GM12878 (cell line): ENCODE measurements at regions not wholly inside any gene's neighbourhood (a gene's known extent, or its start where the extent isn't known, plus 50 kb on each side); places are given as distances from the start of the nearest gene placed in this dataset.

ENCODE experiments used
- ATAC-seq: fragments of 200-7000 bp; cut with Tn5 transposase; 3 replicates; pipeline ENCODE4 v1.9.1; 2020; ENCODE audit warnings: mild to moderate bottlenecking, moderate library complexity
- BruUV-seq: library from RNA; stranded (reverse); fragments of 400-500 nt; replicated peaks from 2 replicates; lab custom pipeline; 2021; lab: Mats Ljungman, UMichigan
- CTCF ChIA-PET: fragments of 300-600 bp; sonication (Branson Sonifier 250); formaldehyde crosslinking; extraction: SDS; loops from one replicate; lab custom pipeline; 2021; ENCODE audit warnings: inconsistent platforms; lab: Yijun Ruan, JAX
- POLR2A ChIA-PET: fragments of 350-600 bp; formaldehyde crosslinking; extraction: SDS; loops from one replicate; lab custom pipeline; 2021; ENCODE audit warnings: inconsistent platforms; lab: Charles Lee
- RAD21 ChIA-PET: fragments of 300-600 bp; sonication (Branson Sonifier 250); formaldehyde crosslinking; loops from one replicate; lab custom pipeline; 2023; ENCODE audit warnings: antibody characterized with exemption; ENCODE audit not compliant: unreplicated experiment; lab: Charles Lee
- SMC1A ChIA-PET: fragments of 300-600 bp; sonication (Branson Sonifier 250); formaldehyde crosslinking; loops from one replicate; lab custom pipeline; 2023; ENCODE audit not compliant: unreplicated experiment, uncharacterized antibody; lab: Charles Lee
- DNase-seq: peaks from one replicate; pipeline ENCODE4 v3.0.0-alpha.2; 2011; ENCODE audit warnings: low read depth, low spot score
- FAIRE-seq: peaks from 3 replicates; lab custom pipeline; 2011; peaks lifted over from hg19 to GRCh38; lab: Jason Lieb, UNC
- H2AFZ ChIP-seq: 2 replicates; pipeline ENCODE4 v1.6.0; 2011; ENCODE audit warnings: low read depth, low read length, control low read depth; ENCODE audit not compliant: control insufficient read depth
- H3K27ac ChIP-seq: 2 replicates; pipeline ENCODE4 v1.5.1; 2011; ENCODE audit warnings: control low read depth; ENCODE audit not compliant: control insufficient read depth, insufficient read depth
- H3K27me3 ChIP-seq, 2 experiments: replicated peaks in 1 of 2; 2 replicates each; pipeline versions ENCODE4 v1.6.0 to v1.6.1; 2011; ENCODE audit warnings: low read length in 1 of 2; ENCODE audit not compliant: control insufficient read depth in 2 of 2, insufficient read depth in 2 of 2
- H3K36me3 ChIP-seq, 2 experiments: 2 replicates each; pipeline ENCODE4 v1.5.1; 2011; ENCODE audit warnings: low read length in 1 of 2; ENCODE audit not compliant: control insufficient read depth in 2 of 2, insufficient read depth in 2 of 2
- H3K4me1 ChIP-seq: 2 replicates; pipeline ENCODE4 v1.6.1; 2011; ENCODE audit warnings: mild to moderate bottlenecking, low read length, moderate library complexity, mixed read lengths; ENCODE audit not compliant: control insufficient read depth, insufficient read depth
- H3K4me2 ChIP-seq: 2 replicates; pipeline ENCODE4 v1.6.0; 2011; ENCODE audit warnings: control low read depth; ENCODE audit not compliant: control insufficient read depth, insufficient read depth
- H3K4me3 ChIP-seq: fragments of 200-600 bp; sonication (generic); 2 replicates; pipeline ENCODE4 v1.5.1; 2016
- H3K79me2 ChIP-seq: 2 replicates; pipeline ENCODE4 v1.6.0; 2011; ENCODE audit warnings: low read length; ENCODE audit not compliant: control insufficient read depth, insufficient read depth
- H3K9ac ChIP-seq: 2 replicates; pipeline ENCODE4 v1.8.0; 2011; ENCODE audit warnings: low read length, control low read depth, mixed read lengths; ENCODE audit not compliant: control insufficient read depth, insufficient read depth
- H3K9me3 ChIP-seq: replicated peaks from 3 replicates; pipeline ENCODE4 v1.5.1; 2011; ENCODE audit warnings: mild to moderate bottlenecking, low read length; ENCODE audit not compliant: control insufficient read depth, insufficient read depth
- H4K20me1 ChIP-seq: 2 replicates; pipeline ENCODE4 v1.6.0; 2011; ENCODE audit not compliant: control insufficient read depth, insufficient read depth
- BRCA1 ChIP-seq: IDR thresholded peaks from 2 replicates; pipeline ENCODE4 v1.6.1; 2011; ENCODE audit warnings: low read depth, low read length, improper control_type of control experiment
- CEBPB ChIP-seq, 2 experiments: fragments of 150-350 bp in 1 of 2; IDR thresholded peaks; 2 replicates each; pipeline ENCODE4 v1.6.1; 2012 to 2014; ENCODE audit warnings: low read depth in 2 of 2, low read length in 2 of 2, borderline replicate concordance in 1 of 2, inconsistent platforms in 1 of 2
- KDM1A ChIP-seq: fragments of 200-600 bp; sonication (generic); IDR thresholded peaks from 2 replicates; pipeline ENCODE4 v1.6.1; 2016; ENCODE audit warnings: borderline replicate concordance
- NBN ChIP-seq: fragments of 450-650 bp; IDR thresholded peaks from 2 replicates; pipeline ENCODE4 v1.6.1; 2016
- RCOR1 ChIP-seq: conservative IDR thresholded peaks from 2 replicates; pipeline ENCODE4 v1.6.1; 2012; ENCODE audit warnings: low read depth, low read length, improper control_type of control experiment
- STAT1 ChIP-seq: fragments of 450-650 bp; conservative IDR thresholded peaks from 2 replicates; pipeline ENCODE4 v1.6.1; 2014; ENCODE audit warnings: antibody characterized with exemption, mild to moderate bottlenecking
- ZNF24 ChIP-seq: fragments of 450-650 bp; IDR thresholded peaks from 2 replicates; pipeline ENCODE4 v1.6.1; 2017; ENCODE audit warnings: antibody characterized with exemption, mild to moderate bottlenecking
- WGBS: methylation state at CpG from one replicate; pipeline ENCODE4 v1.1.6; 2016; ENCODE audit warnings: low lambda C conversion rate; ENCODE audit not compliant: insufficient replicate concordance, insufficient coverage; ENCODE audit errors: missing lambda C conversion rate; 5-methylcytosine and 5-hydroxymethylcytosine counted together
- in situ Hi-C: fragments of 300-500 bp; cut with MboI; formaldehyde crosslinking; loops from 9 replicates; pipeline ENCODE4 v1.14.3; 2018; ENCODE audit warnings: mixed read lengths
- intact Hi-C: fragments of 100-400 bp; cut with micrococcal nuclease; formaldehyde crosslinking; loops from one replicate; pipeline ENCODE4 v1.14.2; 2022; ENCODE audit not compliant: unreplicated experiment
- TF ChIP-seq, protein P1 (sequence below): fragments of 450-650 bp; conservative IDR thresholded peaks from 2 replicates; pipeline ENCODE4 v1.6.1; 2017; ENCODE audit warnings: mild to moderate bottlenecking, moderate library complexity
- TF ChIP-seq, protein P2 (sequence below): fragments of 450-650 bp; IDR thresholded peaks from 2 replicates; pipeline ENCODE4 v1.6.1; 2016; ENCODE audit warnings: mild to moderate bottlenecking, moderate library complexity, borderline replicate concordance

DNA sequence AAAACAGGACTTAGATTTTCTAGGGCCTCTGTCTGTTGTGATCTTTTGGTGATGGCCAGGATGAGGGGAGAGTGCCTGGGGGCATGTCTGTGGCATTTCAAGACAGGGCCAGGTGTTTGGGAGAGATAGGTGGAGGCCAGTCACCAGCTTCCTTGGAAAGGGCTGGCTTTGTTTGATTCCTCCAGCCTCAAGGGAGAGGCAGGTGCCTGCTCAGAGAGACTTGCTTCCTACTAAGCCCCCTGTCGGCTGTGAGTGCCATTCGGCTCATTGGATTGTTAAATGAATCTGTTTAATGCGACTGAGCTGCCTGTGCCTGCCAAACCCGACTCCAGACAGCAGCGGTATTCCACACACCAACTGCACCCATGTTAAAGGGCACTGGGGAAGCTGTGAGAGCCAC lies 304.1 kb upstream of the COBL start:
- FAIRE-seq: no peak
- ChIA-PET POLR2A (no interaction called here), CTCF (no interaction called here), RAD21 (no interaction called here), SMC1A (no interaction called here)
- Histone ChIP-seq H3K27me3 (no peaks in the 10 kb centered on the region), H3K36me3 (no peaks in the 10 kb centered on the region), H2AFZ (no peak overlapping the region), H3K4me1 (no peaks in the 10 kb centered on the region), H3K9me3 (no peaks in the 10 kb centered on the region), H4K20me1 (no peaks in the 10 kb centered on the region), H3K4me2 (no peak overlapping the region), H3K9ac (no peak overlapping the region), H3K27ac (no peak overlapping the region), H3K4me3 (no peak overlapping the region), H3K79me2 (no peaks in the 10 kb centered on the region)
- BruUV-seq: no TSS peak
- WGBS: 33% methylated on average over 5 of the region's 5 CpGs
- no peak for ATAC-seq
- intact Hi-C loops (no loop called here), in situ Hi-C loops (no loop called here)
- TF ChIP-seq CEBPB (IDR thresholded peaks at IDR 0.05; ENCODE audit: borderline replicate concordance in 1 of 2, low read depth in 2 of 2, low read length in 2 of 2) (no peak), BRCA1 (no peak), RCOR1 (no peak), STAT1 (no peak)
- DNase-seq: no peak

DNA sequence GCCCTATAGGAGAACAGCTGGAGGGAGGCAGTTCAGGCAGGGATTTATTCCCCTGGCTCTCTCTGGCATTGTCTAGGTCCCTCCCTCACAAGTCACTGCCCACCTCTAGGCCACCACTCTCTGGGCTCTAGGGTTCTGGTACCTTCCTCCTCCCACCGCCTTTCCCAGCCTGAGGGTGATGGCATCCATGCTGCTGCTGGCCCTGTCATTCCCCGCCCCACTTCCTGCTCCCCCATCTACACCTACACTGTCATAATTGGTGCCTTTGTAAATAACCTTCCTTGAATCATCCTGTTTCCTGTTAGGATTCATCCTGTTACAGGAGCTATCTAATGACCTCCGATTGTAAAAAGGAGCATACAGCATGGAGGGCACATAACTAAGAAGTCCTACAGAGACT lies 303.3 kb upstream of the COBL start:
- H3K27me3 ChIP-seq: no peaks in the 10 kb centered on the region
- H2AFZ ChIP-seq: no peak overlapping the region
- no peaks in the 10 kb centered on the region for H3K4me1 ChIP-seq
- no peak for FAIRE-seq
- in situ Hi-C loops: no loop called here
- no peak overlapping the region for H3K4me3 ChIP-seq
- ChIA-PET SMC1A (no interaction called here), CTCF (no interaction called here), RAD21 (no interaction called here), POLR2A (no interaction called here)
- ATAC-seq: no peak
- no peak overlapping the region for H3K27ac ChIP-seq
- no TSS peak for BruUV-seq
- H3K9me3 ChIP-seq: no peaks in the 10 kb centered on the region
- no peak overlapping the region for H3K4me2 ChIP-seq
- 11% methylated on average over 3 of the region's 3 CpGs for WGBS
- DNase-seq: no peak
- H3K79me2 ChIP-seq: no peaks in the 10 kb centered on the region
- intact Hi-C loops: no loop called here
- H3K9ac ChIP-seq: no peak overlapping the region
- H4K20me1 ChIP-seq: no peaks in the 10 kb centered on the region
- H3K36me3 ChIP-seq: no peaks in the 10 kb centered on the region
- TF ChIP-seq, protein P1, sequence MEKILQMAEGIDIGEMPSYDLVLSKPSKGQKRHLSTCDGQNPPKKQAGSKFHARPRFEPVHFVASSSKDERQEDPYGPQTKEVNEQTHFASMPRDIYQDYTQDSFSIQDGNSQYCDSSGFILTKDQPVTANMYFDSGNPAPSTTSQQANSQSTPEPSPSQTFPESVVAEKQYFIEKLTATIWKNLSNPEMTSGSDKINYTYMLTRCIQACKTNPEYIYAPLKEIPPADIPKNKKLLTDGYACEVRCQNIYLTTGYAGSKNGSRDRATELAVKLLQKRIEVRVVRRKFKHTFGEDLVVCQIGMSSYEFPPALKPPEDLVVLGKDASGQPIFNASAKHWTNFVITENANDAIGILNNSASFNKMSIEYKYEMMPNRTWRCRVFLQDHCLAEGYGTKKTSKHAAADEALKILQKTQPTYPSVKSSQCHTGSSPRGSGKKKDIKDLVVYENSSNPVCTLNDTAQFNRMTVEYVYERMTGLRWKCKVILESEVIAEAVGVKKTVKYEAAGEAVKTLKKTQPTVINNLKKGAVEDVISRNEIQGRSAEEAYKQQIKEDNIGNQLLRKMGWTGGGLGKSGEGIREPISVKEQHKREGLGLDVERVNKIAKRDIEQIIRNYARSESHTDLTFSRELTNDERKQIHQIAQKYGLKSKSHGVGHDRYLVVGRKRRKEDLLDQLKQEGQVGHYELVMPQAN: no peak
- TF ChIP-seq NBN: no peak
- TF ChIP-seq ZNF24: no peak
- TF ChIP-seq, protein P2, sequence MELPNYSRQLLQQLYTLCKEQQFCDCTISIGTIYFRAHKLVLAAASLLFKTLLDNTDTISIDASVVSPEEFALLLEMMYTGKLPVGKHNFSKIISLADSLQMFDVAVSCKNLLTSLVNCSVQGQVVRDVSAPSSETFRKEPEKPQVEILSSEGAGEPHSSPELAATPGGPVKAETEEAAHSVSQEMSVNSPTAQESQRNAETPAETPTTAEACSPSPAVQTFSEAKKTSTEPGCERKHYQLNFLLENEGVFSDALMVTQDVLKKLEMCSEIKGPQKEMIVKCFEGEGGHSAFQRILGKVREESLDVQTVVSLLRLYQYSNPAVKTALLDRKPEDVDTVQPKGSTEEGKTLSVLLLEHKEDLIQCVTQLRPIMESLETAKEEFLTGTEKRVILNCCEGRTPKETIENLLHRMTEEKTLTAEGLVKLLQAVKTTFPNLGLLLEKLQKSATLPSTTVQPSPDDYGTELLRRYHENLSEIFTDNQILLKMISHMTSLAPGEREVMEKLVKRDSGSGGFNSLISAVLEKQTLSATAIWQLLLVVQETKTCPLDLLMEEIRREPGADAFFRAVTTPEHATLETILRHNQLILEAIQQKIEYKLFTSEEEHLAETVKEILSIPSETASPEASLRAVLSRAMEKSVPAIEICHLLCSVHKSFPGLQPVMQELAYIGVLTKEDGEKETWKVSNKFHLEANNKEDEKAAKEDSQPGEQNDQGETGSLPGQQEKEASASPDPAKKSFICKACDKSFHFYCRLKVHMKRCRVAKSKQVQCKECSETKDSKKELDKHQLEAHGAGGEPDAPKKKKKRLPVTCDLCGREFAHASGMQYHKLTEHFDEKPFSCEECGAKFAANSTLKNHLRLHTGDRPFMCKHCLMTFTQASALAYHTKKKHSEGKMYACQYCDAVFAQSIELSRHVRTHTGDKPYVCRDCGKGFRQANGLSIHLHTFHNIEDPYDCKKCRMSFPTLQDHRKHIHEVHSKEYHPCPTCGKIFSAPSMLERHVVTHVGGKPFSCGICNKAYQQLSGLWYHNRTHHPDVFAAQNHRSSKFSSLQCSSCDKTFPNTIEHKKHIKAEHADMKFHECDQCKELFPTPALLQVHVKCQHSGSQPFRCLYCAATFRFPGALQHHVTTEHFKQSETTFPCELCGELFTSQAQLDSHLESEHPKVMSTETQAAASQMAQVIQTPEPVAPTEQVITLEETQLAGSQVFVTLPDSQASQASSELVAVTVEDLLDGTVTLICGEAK: no peak
- TF ChIP-seq KDM1A: no peak
